GM20000 (cell line): ENCODE measurements at regions not wholly inside any gene's neighbourhood (a gene's known extent, or its start where the extent isn't known, plus 50 kb on each side); places are given as distances from the start of the nearest gene placed in this dataset.
A peak's percentile ranks its signal among the peaks of the same experiment; 100 is the strongest.

Experiments
- DNase-seq: peaks from one replicate; pipeline ENCODE4 v3.0.0; 2012; ENCODE audit warnings: low spot score
- CTCF ChIP-seq: IDR thresholded peaks from 2 replicates; pipeline ENCODE4 v1.5.1; 2012; ENCODE audit warnings: mild to moderate bottlenecking, control low read depth; ENCODE audit errors: extremely low read depth, missing control alignments

GRCh38 chr4:182141061-182141460, 102.1 kb upstream of the TENM3 start:
- DNase-seq, result no peak
- no peak for TF ChIP-seq CTCF

- DNase-seq, result no peak
- no peak for TF ChIP-seq CTCF
Measured at GRCh38 chr4:182142176-182143085, 100.8 kb upstream of the TENM3 start.

- DNase-seq, result no peak
- TF ChIP-seq CTCF, result no peak
Measured at GRCh38 chr4:182143086-182143821, 99.9 kb upstream of the TENM3 start.

GRCh38 chr4:182143822-182144625, 99.2 kb upstream of the TENM3 start:
- DNase-seq, result peak; percentile 42
- no peak for TF ChIP-seq CTCF

- peak; percentile 41 for DNase-seq
- no peak for TF ChIP-seq CTCF
Measured at GRCh38 chr4:182144626-182145333, 98.4 kb upstream of the TENM3 start.

- no peak for DNase-seq
- no peak for TF ChIP-seq CTCF
Measured at GRCh38 chr4:182145334-182145905, 97.8 kb upstream of the TENM3 start.
